ENCODE measurements at regions not wholly inside any gene's neighbourhood (a gene's known extent, or its start where the extent isn't known, plus 50 kb on each side); places are given as distances from the start of the nearest gene placed in this dataset.

DNA sequence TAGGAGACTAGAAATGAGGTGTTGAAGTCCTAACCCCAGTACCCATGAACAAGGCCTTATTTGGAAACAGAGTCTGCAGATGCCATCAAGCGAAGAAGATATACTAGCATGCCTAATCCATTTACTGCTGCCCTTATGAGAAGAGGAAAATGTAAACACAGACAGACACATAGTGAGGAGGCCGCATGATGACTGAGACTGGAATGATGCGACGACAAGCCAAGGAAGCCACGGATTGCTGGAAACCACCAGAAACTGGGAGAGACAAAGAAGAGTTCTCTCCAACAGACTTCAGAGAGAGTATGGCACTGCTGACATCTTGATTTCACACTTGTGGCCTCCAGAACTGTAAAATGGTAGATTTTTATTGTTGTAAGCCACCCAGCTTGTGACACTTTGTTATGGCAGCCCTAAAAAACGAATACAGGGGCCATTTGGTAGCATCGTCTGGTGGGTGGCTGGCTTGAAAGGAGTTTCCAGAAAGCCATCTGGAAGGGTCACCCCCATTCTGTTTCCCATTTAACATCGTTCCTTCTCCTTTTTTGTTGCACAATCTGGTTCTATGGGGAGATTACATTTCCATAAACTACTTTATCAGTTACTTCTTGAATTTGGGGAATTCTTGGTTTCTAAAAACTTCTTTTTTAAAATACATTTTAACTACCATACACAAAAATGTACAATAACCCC, 193.1 kb downstream of the HSD17B3 start:
- H4K20me1 ChIP-seq (ENCODE audit: insufficient read depth): no peaks in the 10 kb centered on the region
- no peak overlapping the region for H2AFZ ChIP-seq (ENCODE audit: low read depth, low read length)
- no peaks in the 10 kb centered on the region for H3K27me3 ChIP-seq (ENCODE audit: insufficient read depth, low read depth, low read length)
- no peak overlapping the region for H3K4me3 ChIP-seq (ENCODE audit: low read length)
- H3K27ac ChIP-seq (ENCODE audit: low read length): no peak overlapping the region
- no peaks in the 10 kb centered on the region for H3K36me3 ChIP-seq (ENCODE audit: insufficient read depth, low read length)
- TF ChIP-seq, protein P1, sequence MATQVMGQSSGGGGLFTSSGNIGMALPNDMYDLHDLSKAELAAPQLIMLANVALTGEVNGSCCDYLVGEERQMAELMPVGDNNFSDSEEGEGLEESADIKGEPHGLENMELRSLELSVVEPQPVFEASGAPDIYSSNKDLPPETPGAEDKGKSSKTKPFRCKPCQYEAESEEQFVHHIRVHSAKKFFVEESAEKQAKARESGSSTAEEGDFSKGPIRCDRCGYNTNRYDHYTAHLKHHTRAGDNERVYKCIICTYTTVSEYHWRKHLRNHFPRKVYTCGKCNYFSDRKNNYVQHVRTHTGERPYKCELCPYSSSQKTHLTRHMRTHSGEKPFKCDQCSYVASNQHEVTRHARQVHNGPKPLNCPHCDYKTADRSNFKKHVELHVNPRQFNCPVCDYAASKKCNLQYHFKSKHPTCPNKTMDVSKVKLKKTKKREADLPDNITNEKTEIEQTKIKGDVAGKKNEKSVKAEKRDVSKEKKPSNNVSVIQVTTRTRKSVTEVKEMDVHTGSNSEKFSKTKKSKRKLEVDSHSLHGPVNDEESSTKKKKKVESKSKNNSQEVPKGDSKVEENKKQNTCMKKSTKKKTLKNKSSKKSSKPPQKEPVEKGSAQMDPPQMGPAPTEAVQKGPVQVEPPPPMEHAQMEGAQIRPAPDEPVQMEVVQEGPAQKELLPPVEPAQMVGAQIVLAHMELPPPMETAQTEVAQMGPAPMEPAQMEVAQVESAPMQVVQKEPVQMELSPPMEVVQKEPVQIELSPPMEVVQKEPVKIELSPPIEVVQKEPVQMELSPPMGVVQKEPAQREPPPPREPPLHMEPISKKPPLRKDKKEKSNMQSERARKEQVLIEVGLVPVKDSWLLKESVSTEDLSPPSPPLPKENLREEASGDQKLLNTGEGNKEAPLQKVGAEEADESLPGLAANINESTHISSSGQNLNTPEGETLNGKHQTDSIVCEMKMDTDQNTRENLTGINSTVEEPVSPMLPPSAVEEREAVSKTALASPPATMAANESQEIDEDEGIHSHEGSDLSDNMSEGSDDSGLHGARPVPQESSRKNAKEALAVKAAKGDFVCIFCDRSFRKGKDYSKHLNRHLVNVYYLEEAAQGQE (IDR thresholded peaks at IDR 0.05; ENCODE audit: borderline replicate concordance): no peak
- TF ChIP-seq, protein P2, sequence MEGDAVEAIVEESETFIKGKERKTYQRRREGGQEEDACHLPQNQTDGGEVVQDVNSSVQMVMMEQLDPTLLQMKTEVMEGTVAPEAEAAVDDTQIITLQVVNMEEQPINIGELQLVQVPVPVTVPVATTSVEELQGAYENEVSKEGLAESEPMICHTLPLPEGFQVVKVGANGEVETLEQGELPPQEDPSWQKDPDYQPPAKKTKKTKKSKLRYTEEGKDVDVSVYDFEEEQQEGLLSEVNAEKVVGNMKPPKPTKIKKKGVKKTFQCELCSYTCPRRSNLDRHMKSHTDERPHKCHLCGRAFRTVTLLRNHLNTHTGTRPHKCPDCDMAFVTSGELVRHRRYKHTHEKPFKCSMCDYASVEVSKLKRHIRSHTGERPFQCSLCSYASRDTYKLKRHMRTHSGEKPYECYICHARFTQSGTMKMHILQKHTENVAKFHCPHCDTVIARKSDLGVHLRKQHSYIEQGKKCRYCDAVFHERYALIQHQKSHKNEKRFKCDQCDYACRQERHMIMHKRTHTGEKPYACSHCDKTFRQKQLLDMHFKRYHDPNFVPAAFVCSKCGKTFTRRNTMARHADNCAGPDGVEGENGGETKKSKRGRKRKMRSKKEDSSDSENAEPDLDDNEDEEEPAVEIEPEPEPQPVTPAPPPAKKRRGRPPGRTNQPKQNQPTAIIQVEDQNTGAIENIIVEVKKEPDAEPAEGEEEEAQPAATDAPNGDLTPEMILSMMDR (IDR thresholded peaks at IDR 0.05; ENCODE audit: poor library complexity, severe bottlenecking): no peak
- TF ChIP-seq POLR2AphosphoS5 (IDR thresholded peaks at IDR 0.05): no peak
- no peak for TF ChIP-seq TAF1 (IDR thresholded peaks at IDR 0.05; ENCODE audit: low read depth)
- no peak for TF ChIP-seq MXI1 (conservative IDR thresholded peaks at IDR 0.05; ENCODE audit: poor library complexity, severe bottlenecking)
- no peak for TF ChIP-seq RAD21 (conservative IDR thresholded peaks at IDR 0.05)
- no peak for TF ChIP-seq SMC3 (conservative IDR thresholded peaks at IDR 0.05; ENCODE audit: poor library complexity)
- TF ChIP-seq EZH2 (IDR thresholded peaks at IDR 0.05; ENCODE audit: borderline replicate concordance, insufficient read depth, low read length, poor library complexity, severe bottlenecking): no peak
- H3K9me2 ChIP-seq (ENCODE audit: insufficient read depth, low read length): no peaks in the 10 kb centered on the region
- no peaks in the 10 kb centered on the region for H3K9me3 ChIP-seq (ENCODE audit: low read length)
- H3F3A ChIP-seq (ENCODE audit: insufficient read depth, low read length, poor library complexity, severe bottlenecking): no peaks in the 10 kb centered on the region
- no peak overlapping the region for H3K9ac ChIP-seq (ENCODE audit: low read length)
- H3K4me2 ChIP-seq (ENCODE audit: low read length): no peak overlapping the region
- H3K79me2 ChIP-seq (replicated peaks; ENCODE audit: insufficient read depth, low read length): no peaks in the 10 kb centered on the region

DNA sequence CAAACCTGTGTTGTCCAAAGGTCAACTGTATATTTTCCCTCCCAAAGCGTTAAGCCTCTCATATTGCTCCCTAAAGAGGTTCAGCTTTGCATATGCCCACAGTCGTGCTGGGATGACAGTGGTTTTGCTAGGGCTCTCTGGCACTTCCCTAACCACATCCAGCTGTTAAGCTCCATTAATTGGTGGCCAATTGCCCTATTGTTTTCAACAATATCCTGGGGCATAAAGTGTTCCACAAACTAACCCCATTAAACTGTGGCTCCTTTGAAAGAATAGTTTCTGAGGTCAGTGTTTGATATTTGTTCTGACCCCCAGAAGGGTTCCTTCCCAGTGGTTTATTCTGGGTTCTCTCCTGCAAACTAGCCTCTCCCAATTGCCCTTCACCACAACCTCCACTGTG, 194.5 kb downstream of the HSD17B3 start:
- Histone ChIP-seq H3K9me2 (ENCODE audit: insufficient read depth, low read length) (no peaks in the 10 kb centered on the region), H3K9me3 (ENCODE audit: low read length) (no peaks in the 10 kb centered on the region), H3K36me3 (ENCODE audit: insufficient read depth, low read length) (no peaks in the 10 kb centered on the region), H3K27ac (ENCODE audit: low read length) (no peak overlapping the region), H3K4me3 (ENCODE audit: low read length) (no peak overlapping the region), H3F3A (ENCODE audit: insufficient read depth, low read length, poor library complexity, severe bottlenecking) (no peaks in the 10 kb centered on the region), H2AFZ (ENCODE audit: low read depth, low read length) (no peak overlapping the region), H3K4me2 (ENCODE audit: low read length) (no peak overlapping the region), H3K9ac (ENCODE audit: low read length) (no peak overlapping the region), H3K27me3 (ENCODE audit: insufficient read depth, low read depth, low read length) (no peaks in the 10 kb centered on the region), H3K79me2 (replicated peaks; ENCODE audit: insufficient read depth, low read length) (no peaks in the 10 kb centered on the region), H4K20me1 (ENCODE audit: insufficient read depth) (no peaks in the 10 kb centered on the region)
- TF ChIP-seq SMC3 (conservative IDR thresholded peaks at IDR 0.05; ENCODE audit: poor library complexity) (no peak), POLR2AphosphoS5 (IDR thresholded peaks at IDR 0.05) (no peak), EP300 (conservative IDR thresholded peaks at IDR 0.05; ENCODE audit: poor library complexity, severe bottlenecking) (no peak), RAD21 (conservative IDR thresholded peaks at IDR 0.05) (no peak), EZH2 (IDR thresholded peaks at IDR 0.05; ENCODE audit: borderline replicate concordance, insufficient read depth, low read length, poor library complexity, severe bottlenecking) (no peak), TAF1 (IDR thresholded peaks at IDR 0.05; ENCODE audit: low read depth) (no peak), MXI1 (conservative IDR thresholded peaks at IDR 0.05; ENCODE audit: poor library complexity, severe bottlenecking) (no peak)
- TF ChIP-seq, protein P1 (IDR thresholded peaks at IDR 0.05; ENCODE audit: borderline replicate concordance): no peak
- TF ChIP-seq, protein P2 (IDR thresholded peaks at IDR 0.05; ENCODE audit: poor library complexity, severe bottlenecking): no peak

Data from neural cell (in vitro differentiated cells).